Activated CD8-positive, alpha-beta T cell treated with anti-CD3 and anti-CD28 coated beads for 36 hours (primary cell): ENCODE measurements at regions not wholly inside any gene's neighbourhood (a gene's known extent, or its start where the extent isn't known, plus 50 kb on each side); places are given as distances from the start of the nearest gene placed in this dataset.
"Not testable (repeated sequence)": the region's sequence is repeated elsewhere in the genome, so short reads cannot be mapped to it uniquely, and the experiment has no call there.

Experiments used
- ATAC-seq: fragments of 200-7000 bp; cut with Tn5 transposase; one replicate; pipeline ENCODE4 v1.10.0; 2021; ENCODE audit warnings: mild to moderate bottlenecking, moderate library complexity
- CTCF ChIA-PET: fragments of 350-600 bp; sonication (Branson Sonifier 250); formaldehyde crosslinking; loops from one replicate; lab custom pipeline; 2021; ENCODE audit warnings: antibody characterized with exemption; lab: Charles Lee
- POLR2A ChIA-PET: fragments of 350-600 bp; sonication (Branson Sonifier 250); formaldehyde crosslinking; loops from one replicate; lab custom pipeline; 2021; ENCODE audit warnings: antibody characterized with exemption; lab: Charles Lee
- DNase-seq: peaks from one replicate; pipeline ENCODE4 v3.0.0-alpha.2; 2020
- H3K27ac Mint-ChIP-seq: one replicate; pipeline ENCODE4 v1.8.0; 2021; ENCODE audit warnings: mild to moderate bottlenecking, mixed read lengths
- H3K27me3 Mint-ChIP-seq: one replicate; pipeline ENCODE4 v1.8.0; 2021; ENCODE audit warnings: mixed read lengths
- H3K36me3 Mint-ChIP-seq: one replicate; pipeline ENCODE4 v1.8.0; 2021; ENCODE audit warnings: low read depth, mixed read lengths
- H3K4me1 Mint-ChIP-seq: one replicate; pipeline ENCODE4 v1.8.0; 2021; ENCODE audit warnings: low read depth, mixed read lengths
- H3K4me3 Mint-ChIP-seq: one replicate; pipeline ENCODE4 v1.8.0; 2021; ENCODE audit warnings: mild to moderate bottlenecking, moderate library complexity, mixed read lengths
- H3K9me3 Mint-ChIP-seq: one replicate; pipeline ENCODE4 v1.8.0; 2021; ENCODE audit warnings: mixed read lengths
- intact Hi-C: fragments of 100-400 bp; cut with micrococcal nuclease; formaldehyde crosslinking; loops from one replicate; pipeline ENCODE4 v1.10.0; 2022
- TF ChIP-seq, protein P1 (sequence below): fragments of 200-600 bp; IDR thresholded peaks from one replicate; pipeline ENCODE4 v1.8.0; 2022; ENCODE audit warnings: antibody characterized with exemption, mild to moderate bottlenecking

DNA sequence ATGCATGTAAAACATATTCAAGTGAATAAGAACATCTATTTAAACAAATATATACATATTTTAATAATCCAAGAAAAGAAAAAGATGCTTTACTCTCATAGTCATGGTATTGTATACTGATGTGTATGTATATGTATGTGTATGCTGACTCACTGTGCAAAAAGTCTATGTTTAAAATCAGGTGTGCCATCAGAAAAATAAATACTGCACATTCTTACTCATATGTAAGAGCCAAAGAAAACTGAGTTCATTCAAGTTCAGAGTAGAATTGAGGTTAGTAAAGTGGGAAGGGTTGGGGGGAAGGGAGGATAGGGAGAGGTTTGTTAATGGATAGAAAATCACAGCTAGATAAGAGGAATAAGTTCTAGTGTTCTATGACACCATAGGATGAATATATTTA, 403.9 kb upstream of the SMIM31 start:
- no peak for ATAC-seq
- H3K27me3 Mint-ChIP-seq = no peaks in the 10 kb centered on the region

DNA sequence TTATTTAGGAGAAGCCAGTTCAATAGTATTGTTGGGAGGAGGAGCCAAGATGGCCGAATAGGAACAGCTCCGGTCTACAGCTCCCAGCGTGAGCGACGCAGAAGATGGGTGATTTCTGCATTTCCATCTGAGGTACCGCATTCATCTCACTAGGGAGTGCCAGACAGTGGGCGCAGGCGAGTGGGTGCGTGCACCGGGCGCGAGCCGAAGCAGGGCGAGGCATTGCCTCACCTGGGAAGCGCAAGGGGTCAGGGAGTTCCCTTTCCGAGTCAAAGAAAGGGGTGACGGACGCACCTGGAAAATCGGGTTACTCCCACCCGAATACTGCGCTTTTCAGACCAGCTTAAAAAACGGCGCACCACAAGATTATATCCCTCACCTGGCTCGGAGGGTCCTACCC, 403.2 kb upstream of the SMIM31 start:
- H3K9me3 Mint-ChIP-seq, H3K4me3 Mint-ChIP-seq, POLR2A ChIA-PET, intact Hi-C loops, H3K36me3 Mint-ChIP-seq, H3K27me3 Mint-ChIP-seq, CTCF ChIA-PET, ATAC-seq, DNase-seq, H3K4me1 Mint-ChIP-seq, H3K27ac Mint-ChIP-seq: not testable (repeated sequence)

More for the DNA sequence above, 403.9 kb upstream of the SMIM31 start:
- Mint-ChIP-seq H3K36me3 (no peaks in the 10 kb centered on the region), H3K27ac (no peak overlapping the region), H3K4me1 (no peaks in the 10 kb centered on the region), H3K4me3 (no peak overlapping the region), H3K9me3 (no peaks in the 10 kb centered on the region)
- TF ChIP-seq, protein P1, sequence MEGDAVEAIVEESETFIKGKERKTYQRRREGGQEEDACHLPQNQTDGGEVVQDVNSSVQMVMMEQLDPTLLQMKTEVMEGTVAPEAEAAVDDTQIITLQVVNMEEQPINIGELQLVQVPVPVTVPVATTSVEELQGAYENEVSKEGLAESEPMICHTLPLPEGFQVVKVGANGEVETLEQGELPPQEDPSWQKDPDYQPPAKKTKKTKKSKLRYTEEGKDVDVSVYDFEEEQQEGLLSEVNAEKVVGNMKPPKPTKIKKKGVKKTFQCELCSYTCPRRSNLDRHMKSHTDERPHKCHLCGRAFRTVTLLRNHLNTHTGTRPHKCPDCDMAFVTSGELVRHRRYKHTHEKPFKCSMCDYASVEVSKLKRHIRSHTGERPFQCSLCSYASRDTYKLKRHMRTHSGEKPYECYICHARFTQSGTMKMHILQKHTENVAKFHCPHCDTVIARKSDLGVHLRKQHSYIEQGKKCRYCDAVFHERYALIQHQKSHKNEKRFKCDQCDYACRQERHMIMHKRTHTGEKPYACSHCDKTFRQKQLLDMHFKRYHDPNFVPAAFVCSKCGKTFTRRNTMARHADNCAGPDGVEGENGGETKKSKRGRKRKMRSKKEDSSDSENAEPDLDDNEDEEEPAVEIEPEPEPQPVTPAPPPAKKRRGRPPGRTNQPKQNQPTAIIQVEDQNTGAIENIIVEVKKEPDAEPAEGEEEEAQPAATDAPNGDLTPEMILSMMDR = no peak
- no peak for DNase-seq
- CTCF ChIA-PET = no interaction called here
- POLR2A ChIA-PET = no interaction called here
- intact Hi-C loops = no loop called here

DNA sequence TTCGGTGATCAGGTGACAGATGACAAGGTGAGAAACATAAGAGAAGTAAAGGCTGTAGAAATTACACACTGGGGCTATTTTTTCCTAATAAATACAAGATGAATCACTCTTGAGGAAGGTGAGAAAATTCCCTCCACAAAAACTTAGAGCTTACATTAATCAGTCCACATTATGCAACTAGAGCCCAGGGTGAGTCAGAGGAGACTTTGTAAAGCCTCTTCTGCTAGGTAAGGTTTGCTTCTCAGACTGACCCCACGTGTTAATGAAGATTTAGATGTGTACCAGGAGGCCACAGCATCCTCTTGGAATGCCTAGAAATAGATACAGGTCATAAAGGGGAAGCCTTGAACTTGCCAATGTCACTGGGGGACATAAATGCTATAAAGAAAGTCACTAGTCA, 396.0 kb upstream of the SMIM31 start:
- ATAC-seq = no peak
- CTCF ChIA-PET = no interaction called here
- H3K4me3 Mint-ChIP-seq = no peak overlapping the region
- H3K9me3 Mint-ChIP-seq = no peaks in the 10 kb centered on the region
- DNase-seq = no peak
- TF ChIP-seq, protein P1 = no peak
- H3K27me3 Mint-ChIP-seq = no peaks in the 10 kb centered on the region
- no peaks in the 10 kb centered on the region for H3K36me3 Mint-ChIP-seq
- intact Hi-C loops = no loop called here
- no peak overlapping the region for H3K27ac Mint-ChIP-seq
- no peaks in the 10 kb centered on the region for H3K4me1 Mint-ChIP-seq
- POLR2A ChIA-PET = no interaction called here

DNA sequence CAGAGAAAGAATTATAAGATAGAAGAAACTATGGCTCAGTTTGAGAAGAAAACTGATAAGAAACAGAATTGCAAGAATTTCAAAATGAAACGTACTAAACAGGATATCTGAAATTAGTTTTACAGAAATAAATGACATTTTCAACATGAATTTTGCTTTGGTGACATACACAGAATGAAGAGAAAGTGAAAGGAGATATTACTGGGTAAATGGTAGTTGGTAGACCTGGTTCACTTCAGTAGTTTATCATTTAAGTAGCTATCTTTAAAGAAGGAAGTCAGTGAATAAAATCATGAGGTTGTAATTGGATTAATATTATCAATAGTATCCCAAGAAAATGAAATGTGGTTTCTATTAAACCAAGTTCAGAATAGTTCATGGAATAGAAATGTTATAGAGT, 395.5 kb upstream of the SMIM31 start:
- H3K9me3 Mint-ChIP-seq = no peaks in the 10 kb centered on the region
- ChIA-PET POLR2A (no interaction called here), CTCF (no interaction called here)
- no peak overlapping the region for H3K27ac Mint-ChIP-seq
- ATAC-seq (no peak), DNase-seq (no peak)
- H3K36me3 Mint-ChIP-seq = no peaks in the 10 kb centered on the region
- intact Hi-C loops = no loop called here
- TF ChIP-seq, protein P1 = no peak
- no peaks in the 10 kb centered on the region for H3K27me3 Mint-ChIP-seq
- no peak overlapping the region for H3K4me3 Mint-ChIP-seq
- H3K4me1 Mint-ChIP-seq = no peaks in the 10 kb centered on the region

DNA sequence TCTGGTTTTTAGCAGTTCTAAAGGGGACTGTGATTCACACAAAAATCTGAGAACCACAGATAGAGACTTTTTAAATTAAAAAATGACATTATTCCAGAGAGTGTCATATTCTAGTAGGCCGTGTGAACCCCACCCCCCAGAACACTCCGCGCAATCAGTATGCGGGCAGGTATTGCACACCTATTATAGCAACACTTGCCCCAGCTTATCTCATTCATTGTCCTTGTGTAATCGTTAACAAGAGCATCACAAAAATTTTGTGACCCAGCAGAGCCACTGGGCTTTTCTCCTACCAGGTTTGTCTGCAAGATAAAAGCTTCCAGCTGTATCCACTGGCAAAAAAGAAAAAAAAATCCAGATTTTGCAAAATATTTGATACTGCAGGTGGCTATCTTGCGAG, 394.1 kb upstream of the SMIM31 start:
- no peak overlapping the region for H3K4me3 Mint-ChIP-seq
- ATAC-seq = no peak
- DNase-seq = no peak
- no peaks in the 10 kb centered on the region for H3K36me3 Mint-ChIP-seq
- intact Hi-C loops = no loop called here
- POLR2A ChIA-PET = no interaction called here
- H3K4me1 Mint-ChIP-seq = no peaks in the 10 kb centered on the region
- TF ChIP-seq, protein P1 = no peak
- H3K27ac Mint-ChIP-seq = no peak overlapping the region
- H3K9me3 Mint-ChIP-seq = no peaks in the 10 kb centered on the region
- H3K27me3 Mint-ChIP-seq = no peaks in the 10 kb centered on the region
- CTCF ChIA-PET = no interaction called here

DNA sequence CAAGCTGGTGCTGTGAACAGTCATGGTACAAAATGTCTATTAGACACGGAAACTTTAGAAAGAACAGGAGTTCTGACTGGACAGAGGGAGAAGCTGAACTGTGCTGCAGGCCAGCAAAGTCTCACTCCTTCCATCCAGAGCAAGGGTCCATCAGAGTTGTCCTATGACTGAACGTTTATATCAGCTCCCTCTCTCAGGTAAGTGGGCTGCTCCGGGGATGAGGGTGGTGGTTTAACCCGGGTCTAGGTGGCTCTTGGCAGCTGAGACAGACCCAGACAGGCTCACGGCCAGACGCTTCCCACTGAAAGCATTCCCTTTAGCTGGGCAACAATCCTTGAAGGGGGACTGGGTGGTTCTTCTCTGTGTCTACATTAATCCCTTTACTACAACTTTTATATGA, 385.0 kb upstream of the SMIM31 start:
- Mint-ChIP-seq H3K27me3 (no peaks in the 10 kb centered on the region), H3K4me3 (no peak overlapping the region), H3K36me3 (no peaks in the 10 kb centered on the region), H3K4me1 (no peaks in the 10 kb centered on the region), H3K9me3 (no peaks in the 10 kb centered on the region), H3K27ac (no peak overlapping the region)
- TF ChIP-seq, protein P1 = no peak
- ChIA-PET CTCF (no interaction called here), POLR2A (no interaction called here)
- intact Hi-C loops = no loop called here
- no peak for DNase-seq
- ATAC-seq = no peak
